ENCODE measurements at regions not wholly inside any gene's neighbourhood (a gene's known extent, or its start where the extent isn't known, plus 50 kb on each side); places are given as distances from the start of the nearest gene placed in this dataset.
A peak's percentile ranks its signal among the peaks of the same experiment; 100 is the strongest.

- H3K4me2 ChIP-seq, result no peak overlapping the region
- H3K4me1 ChIP-seq, result no peaks in the 10 kb centered on the region
- H3K27me3 ChIP-seq, result no peaks in the 10 kb centered on the region
- peaks cover 19% of the 10 kb centered on the region; the same call in 1 of the 2 replicates for H3K9me3 ChIP-seq
- H3K9ac ChIP-seq, result no peak overlapping the region
- no peak for TF ChIP-seq Cebpa-rat (IDR thresholded peaks at IDR 0.05)
- H3K4me3 ChIP-seq, result no peak overlapping the region
- H3K27ac ChIP-seq, result no peak overlapping the region
- H4K20me1 ChIP-seq, result no peaks in the 10 kb centered on the region
- H3K36me3 ChIP-seq, result no peaks in the 10 kb centered on the region
Measured at GRCh38 chr5:18141222-18141621, 507.0 kb downstream of the TAF11L14 start.

GRCh38 chr5:18142831-18143230, 508.6 kb downstream of the TAF11L14 start:
- H3K9ac ChIP-seq, result no peak overlapping the region
- no peak for TF ChIP-seq Cebpa-rat (IDR thresholded peaks at IDR 0.05)
- no peak overlapping the region for H3K4me2 ChIP-seq
- no peaks in the 10 kb centered on the region for H4K20me1 ChIP-seq
- no peaks in the 10 kb centered on the region for H3K36me3 ChIP-seq
- no peaks in the 10 kb centered on the region for H3K27me3 ChIP-seq
- peaks cover 16% of the 10 kb centered on the region; the same call in 1 of the 2 replicates for H3K9me3 ChIP-seq
- no peaks in the 10 kb centered on the region for H3K4me1 ChIP-seq
- H3K4me3 ChIP-seq, result no peak overlapping the region
- no peak overlapping the region for H3K27ac ChIP-seq

DNA sequence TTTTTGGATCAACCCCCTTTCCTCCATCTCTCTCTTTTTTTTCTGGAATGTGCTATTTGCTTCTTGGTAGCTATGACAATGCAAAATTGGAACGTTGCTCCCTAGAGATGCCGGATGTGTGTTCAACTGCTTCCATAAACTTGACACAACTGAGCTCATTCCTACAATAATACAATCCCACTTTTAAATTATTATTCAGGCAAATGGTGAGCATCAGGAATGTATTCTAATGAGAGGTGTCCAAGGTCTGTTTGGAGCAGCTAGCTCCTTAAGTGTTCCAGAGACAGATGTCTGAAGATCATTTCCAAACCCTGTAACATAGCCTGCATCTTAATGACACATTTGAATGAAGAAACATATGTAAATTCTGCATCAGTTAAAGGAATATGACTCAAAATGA, 518.4 kb downstream of the TAF11L14 start:
- H3K36me3 ChIP-seq, result no peaks in the 10 kb centered on the region
- H3K27ac ChIP-seq, result no peak overlapping the region
- H3K4me3 ChIP-seq, result no peak overlapping the region
- H3K4me1 ChIP-seq, result no peaks in the 10 kb centered on the region
- no peaks in the 10 kb centered on the region for H4K20me1 ChIP-seq
- no peaks in the 10 kb centered on the region for H3K27me3 ChIP-seq
- H3K9ac ChIP-seq, result no peak overlapping the region
- TF ChIP-seq Cebpa-rat (IDR thresholded peaks at IDR 0.05), result no peak
- no peak overlapping the region for H3K4me2 ChIP-seq
- H3K9me3 ChIP-seq, result peaks cover 4% of the 10 kb centered on the region; the same call in 1 of the 2 replicates

- H3K27ac ChIP-seq, result no peak overlapping the region
- peaks cover 14% of the 10 kb centered on the region; the same call in 1 of the 2 replicates for H3K9me3 ChIP-seq
- H4K20me1 ChIP-seq, result no peaks in the 10 kb centered on the region
- no peak overlapping the region for H3K4me2 ChIP-seq
- H3K4me1 ChIP-seq, result no peaks in the 10 kb centered on the region
- H3K4me3 ChIP-seq, result no peak overlapping the region
- no peak overlapping the region for H3K9ac ChIP-seq
- no peaks in the 10 kb centered on the region for H3K36me3 ChIP-seq
- TF ChIP-seq Cebpa-rat (IDR thresholded peaks at IDR 0.05), result no peak
- H3K27me3 ChIP-seq, result no peaks in the 10 kb centered on the region
Measured at GRCh38 chr5:18158166-18158565, 523.9 kb downstream of the TAF11L14 start.

- H3K27me3 ChIP-seq, result no peaks in the 10 kb centered on the region
- H3K4me1 ChIP-seq, result no peaks in the 10 kb centered on the region
- H3K27ac ChIP-seq, result no peak overlapping the region
- no peak overlapping the region for H3K4me2 ChIP-seq
- TF ChIP-seq Cebpa-rat (IDR thresholded peaks at IDR 0.05), result no peak
- H3K9me3 ChIP-seq, result peaks cover 11% of the 10 kb centered on the region; the same call in 1 of the 2 replicates
- H3K9ac ChIP-seq, result no peak overlapping the region
- H3K36me3 ChIP-seq, result no peaks in the 10 kb centered on the region
- H4K20me1 ChIP-seq, result no peaks in the 10 kb centered on the region
- no peak overlapping the region for H3K4me3 ChIP-seq
Measured at GRCh38 chr5:18159331-18159730, 525.1 kb downstream of the TAF11L14 start.

- peak; percentile 28; the same call in 1 of the 2 replicates for TF ChIP-seq Cebpa-rat (IDR thresholded peaks at IDR 0.05)
- Histone ChIP-seq H3K36me3 (no peaks in the 10 kb centered on the region), H3K27me3 (no peaks in the 10 kb centered on the region), H3K9ac (no peak overlapping the region), H3K9me3 (no peaks in the 10 kb centered on the region), H3K4me1 (no peaks in the 10 kb centered on the region), H3K4me3 (no peak overlapping the region), H3K27ac (no peak overlapping the region), H3K4me2 (no peak overlapping the region), H4K20me1 (no peaks in the 10 kb centered on the region)
Measured at GRCh38 chr5:18171684-18172083, 537.4 kb downstream of the TAF11L14 start.

DNA sequence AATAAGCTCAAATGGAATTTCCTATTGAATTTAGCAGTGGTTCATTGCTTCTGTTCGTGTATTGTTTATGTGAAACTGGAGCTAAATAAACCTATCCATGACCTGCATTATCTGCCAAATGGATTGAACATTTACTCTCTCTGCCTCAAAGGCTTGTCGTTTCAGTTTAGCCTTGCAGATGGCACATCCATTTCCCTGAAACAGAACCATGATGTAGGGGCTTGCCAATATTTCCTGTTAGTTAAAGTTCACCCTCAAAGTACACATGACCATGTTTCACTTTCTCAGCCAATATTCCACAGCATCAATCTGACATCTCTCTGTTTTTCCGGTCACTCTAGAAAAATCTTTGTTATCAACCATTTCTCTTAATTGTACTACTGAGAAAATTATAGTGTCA, 545.3 kb downstream of the TAF11L14 start:
- no peaks in the 10 kb centered on the region for H3K9me3 ChIP-seq
- H3K27ac ChIP-seq, result no peak overlapping the region
- no peaks in the 10 kb centered on the region for H3K36me3 ChIP-seq
- no peaks in the 10 kb centered on the region for H4K20me1 ChIP-seq
- TF ChIP-seq Cebpa-rat (IDR thresholded peaks at IDR 0.05), result no peak
- no peak overlapping the region for H3K4me3 ChIP-seq
- no peaks in the 10 kb centered on the region for H3K4me1 ChIP-seq
- H3K4me2 ChIP-seq, result no peak overlapping the region
- no peaks in the 10 kb centered on the region for H3K27me3 ChIP-seq
- H3K9ac ChIP-seq, result no peak overlapping the region

GRCh38 chr5:18181575-18181974, 547.3 kb downstream of the TAF11L14 start:
- H3K27ac ChIP-seq, result no peak overlapping the region
- no peak overlapping the region for H3K4me3 ChIP-seq
- no peaks in the 10 kb centered on the region for H3K27me3 ChIP-seq
- no peaks in the 10 kb centered on the region for H4K20me1 ChIP-seq
- no peaks in the 10 kb centered on the region for H3K36me3 ChIP-seq
- H3K4me1 ChIP-seq, result no peaks in the 10 kb centered on the region
- H3K9ac ChIP-seq, result no peak overlapping the region
- H3K4me2 ChIP-seq, result no peak overlapping the region
- H3K9me3 ChIP-seq, result no peaks in the 10 kb centered on the region
- TF ChIP-seq Cebpa-rat (IDR thresholded peaks at IDR 0.05), result no peak

GRCh38 chr5:18195910-18196309, 561.6 kb downstream of the TAF11L14 start:
- H3K27ac ChIP-seq, result no peak overlapping the region
- H3K9me3 ChIP-seq, result peaks cover 13% of the 10 kb centered on the region

DNA sequence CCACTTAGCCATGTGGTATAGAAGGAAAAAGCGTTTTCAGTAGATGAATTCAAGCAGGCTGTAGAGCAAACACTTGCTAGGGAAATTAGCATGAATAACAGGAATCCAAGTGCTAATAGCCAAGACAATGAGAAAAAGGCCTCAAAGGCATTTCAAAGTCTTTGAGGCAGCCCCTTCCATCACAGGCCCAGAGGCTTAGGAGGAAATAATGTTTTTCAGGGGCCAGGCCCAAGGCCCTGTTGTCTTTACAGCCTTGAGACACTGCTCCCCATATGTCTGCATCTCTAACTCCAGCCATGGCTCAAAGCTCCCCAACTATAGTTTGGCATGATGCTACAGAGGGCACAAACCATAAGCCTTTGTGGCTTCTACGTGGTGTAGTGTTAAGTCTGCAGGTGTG, 563.5 kb downstream of the TAF11L14 start:
- Histone ChIP-seq H3K27me3 (no peaks in the 10 kb centered on the region), H3K9ac (no peak overlapping the region), H4K20me1 (no peaks in the 10 kb centered on the region), H3K4me2 (no peak overlapping the region), H3K27ac (no peak overlapping the region), H3K36me3 (no peaks in the 10 kb centered on the region), H3K4me3 (no peak overlapping the region), H3K9me3 (peaks cover 13% of the 10 kb centered on the region), H3K4me1 (no peaks in the 10 kb centered on the region)
- no peak for TF ChIP-seq Cebpa-rat (IDR thresholded peaks at IDR 0.05)

More at GRCh38 chr5:18195910-18196309, 561.6 kb downstream of the TAF11L14 start:
- Histone ChIP-seq H3K4me2 (no peak overlapping the region), H3K27me3 (no peaks in the 10 kb centered on the region), H3K4me1 (no peaks in the 10 kb centered on the region), H3K9ac (no peak overlapping the region), H4K20me1 (no peaks in the 10 kb centered on the region), H3K36me3 (no peaks in the 10 kb centered on the region), H3K4me3 (no peak overlapping the region)
- TF ChIP-seq Cebpa-rat (IDR thresholded peaks at IDR 0.05), result no peak

GRCh38 chr5:18202164-18202563, 567.9 kb downstream of the TAF11L14 start:
- no peak overlapping the region for H3K4me2 ChIP-seq
- H3K4me3 ChIP-seq, result no peak overlapping the region
- H4K20me1 ChIP-seq, result no peaks in the 10 kb centered on the region
- no peak for TF ChIP-seq Cebpa-rat (IDR thresholded peaks at IDR 0.05)
- no peaks in the 10 kb centered on the region for H3K36me3 ChIP-seq
- no peak overlapping the region for H3K9ac ChIP-seq
- H3K9me3 ChIP-seq, result peaks cover 18% of the 10 kb centered on the region
- H3K27ac ChIP-seq, result no peak overlapping the region
- H3K4me1 ChIP-seq, result no peaks in the 10 kb centered on the region
- no peaks in the 10 kb centered on the region for H3K27me3 ChIP-seq

Measured in BLaER1 (cell line).